Neural cell (in vitro differentiated cells): ENCODE measurements at regions not wholly inside any gene's neighbourhood (a gene's known extent, or its start where the extent isn't known, plus 50 kb on each side); places are given as distances from the start of the nearest gene placed in this dataset.

ENCODE experiments used
- EP300 ChIP-seq: fragments of 450-650 bp; conservative IDR thresholded peaks from 2 replicates; pipeline ENCODE4 v1.6.1; 2014; ENCODE audit warnings: antibody characterized with exemption, mild to moderate bottlenecking, moderate library complexity; ENCODE audit not compliant: poor library complexity, severe bottlenecking
- EZH2 ChIP-seq: fragments of 200-600, 300-800 bp; shearing (Covaris generic), sonication (generic); IDR thresholded peaks from 2 replicates; pipeline ENCODE4 v1.6.1; 2014; ENCODE audit warnings: antibody characterized with exemption, low read length, borderline replicate concordance, mild to moderate bottlenecking; ENCODE audit not compliant: insufficient read depth, poor library complexity, severe bottlenecking
- MXI1 ChIP-seq: fragments of 450-650 bp; conservative IDR thresholded peaks from 2 replicates; pipeline ENCODE4 v1.6.1; 2014; ENCODE audit warnings: antibody characterized with exemption, mild to moderate bottlenecking; ENCODE audit not compliant: poor library complexity, severe bottlenecking
- POLR2AphosphoS5 ChIP-seq: IDR thresholded peaks from 2 replicates; pipeline ENCODE4 v1.6.1; 2012
- RAD21 ChIP-seq: fragments of 450-650 bp; conservative IDR thresholded peaks from 2 replicates; pipeline ENCODE4 v1.6.1; 2014; ENCODE audit warnings: antibody characterized with exemption, mild to moderate bottlenecking, moderate library complexity
- REST ChIP-seq: IDR thresholded peaks from 2 replicates; pipeline ENCODE4 v1.6.1; 2012; ENCODE audit warnings: borderline replicate concordance
- SMC3 ChIP-seq: fragments of 450-650 bp; conservative IDR thresholded peaks from 2 replicates; pipeline ENCODE4 v1.6.1; 2014; ENCODE audit warnings: antibody characterized with exemption, mild to moderate bottlenecking, moderate library complexity; ENCODE audit not compliant: poor library complexity
- TAF1 ChIP-seq: IDR thresholded peaks from 2 replicates; pipeline ENCODE4 v1.6.1; 2012; ENCODE audit warnings: low read depth
- TF ChIP-seq, protein P1 (sequence below): fragments of 450-650 bp; IDR thresholded peaks from 2 replicates; pipeline ENCODE4 v1.5.1; 2014; ENCODE audit warnings: antibody characterized with exemption, mild to moderate bottlenecking, moderate library complexity; ENCODE audit not compliant: poor library complexity, severe bottlenecking

DNA sequence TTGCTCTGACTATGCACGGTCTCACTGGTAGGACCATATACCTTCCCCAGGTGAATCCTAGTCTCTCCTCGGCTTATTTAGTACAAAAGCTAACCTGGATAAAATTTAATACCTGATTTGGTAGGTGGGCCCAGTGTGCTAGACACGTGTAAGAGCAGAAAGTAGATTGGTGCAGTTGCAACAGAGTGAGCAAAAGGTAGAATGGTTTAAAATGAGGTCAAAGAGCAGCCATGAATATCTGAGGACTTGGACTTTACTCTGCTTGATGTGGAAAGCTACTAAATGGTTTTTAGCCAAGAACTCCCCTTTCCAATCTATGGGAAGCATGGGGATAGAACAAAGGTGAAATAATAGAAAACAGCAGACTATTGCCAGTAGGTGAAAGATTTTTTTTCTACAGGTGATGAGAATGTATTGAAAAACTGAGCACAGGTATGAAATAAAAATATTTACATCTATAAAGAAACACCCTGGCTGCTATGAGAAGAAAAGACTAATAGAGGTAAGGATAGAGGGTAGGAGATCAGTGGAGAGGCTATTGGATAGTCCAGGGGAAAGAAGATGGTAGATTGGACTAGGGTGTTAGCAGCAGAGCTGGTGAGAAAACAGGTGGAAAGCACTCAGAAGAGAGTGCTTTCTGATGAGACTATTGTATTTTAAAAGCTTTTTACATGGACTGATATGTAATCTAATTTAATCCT is 61.3 kb upstream of the BCL9 start:
- TF ChIP-seq, protein P1, sequence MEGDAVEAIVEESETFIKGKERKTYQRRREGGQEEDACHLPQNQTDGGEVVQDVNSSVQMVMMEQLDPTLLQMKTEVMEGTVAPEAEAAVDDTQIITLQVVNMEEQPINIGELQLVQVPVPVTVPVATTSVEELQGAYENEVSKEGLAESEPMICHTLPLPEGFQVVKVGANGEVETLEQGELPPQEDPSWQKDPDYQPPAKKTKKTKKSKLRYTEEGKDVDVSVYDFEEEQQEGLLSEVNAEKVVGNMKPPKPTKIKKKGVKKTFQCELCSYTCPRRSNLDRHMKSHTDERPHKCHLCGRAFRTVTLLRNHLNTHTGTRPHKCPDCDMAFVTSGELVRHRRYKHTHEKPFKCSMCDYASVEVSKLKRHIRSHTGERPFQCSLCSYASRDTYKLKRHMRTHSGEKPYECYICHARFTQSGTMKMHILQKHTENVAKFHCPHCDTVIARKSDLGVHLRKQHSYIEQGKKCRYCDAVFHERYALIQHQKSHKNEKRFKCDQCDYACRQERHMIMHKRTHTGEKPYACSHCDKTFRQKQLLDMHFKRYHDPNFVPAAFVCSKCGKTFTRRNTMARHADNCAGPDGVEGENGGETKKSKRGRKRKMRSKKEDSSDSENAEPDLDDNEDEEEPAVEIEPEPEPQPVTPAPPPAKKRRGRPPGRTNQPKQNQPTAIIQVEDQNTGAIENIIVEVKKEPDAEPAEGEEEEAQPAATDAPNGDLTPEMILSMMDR, result no peak
- TF ChIP-seq RAD21 (no peak), EZH2 (no peak), EP300 (no peak), REST (no peak), TAF1 (no peak), POLR2AphosphoS5 (no peak), SMC3 (no peak), MXI1 (no peak)
